ENCODE measurements at regions not wholly inside any gene's neighbourhood (a gene's known extent, or its start where the extent isn't known, plus 50 kb on each side); places are given as distances from the start of the nearest gene placed in this dataset.
A peak's percentile ranks its signal among the peaks of the same experiment; 100 is the strongest.
"Not testable (repeated sequence)": the region's sequence is repeated elsewhere in the genome, so short reads cannot be mapped to it uniquely, and the experiment has no call there.

DNA sequence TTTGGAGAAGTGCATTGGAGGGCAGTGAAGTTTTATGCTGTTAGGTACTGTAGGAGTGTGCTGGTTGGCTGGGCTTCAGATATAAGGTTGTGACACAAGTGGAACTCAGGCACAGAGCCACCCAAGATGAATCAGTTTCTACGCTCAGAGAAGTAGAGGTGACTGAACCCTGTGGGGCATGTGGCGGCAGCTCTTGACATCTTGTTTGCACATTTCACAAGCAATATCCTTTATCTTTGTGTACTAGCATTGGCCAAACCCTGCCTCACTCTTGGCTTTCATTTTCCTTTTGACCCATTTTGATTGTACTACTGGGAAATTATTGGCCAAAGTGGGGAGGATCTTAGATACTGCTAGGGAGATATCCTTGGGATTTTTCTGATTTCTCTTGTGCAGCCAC is 110.0 kb downstream of the PSAT1 start:
- no peak overlapping the region for H3K27ac ChIP-seq
- peak; percentile 82 to 84 for ATAC-seq
- no peak overlapping the region for H3K4me3 ChIP-seq
- intact Hi-C loops (cut with DNase I): no loop called here
- DNase-seq: peak; percentile 51
- no peaks in the 10 kb centered on the region for H3K36me3 ChIP-seq
- no peaks in the 10 kb centered on the region for H3K9me3 ChIP-seq
- TF ChIP-seq, protein P1, sequence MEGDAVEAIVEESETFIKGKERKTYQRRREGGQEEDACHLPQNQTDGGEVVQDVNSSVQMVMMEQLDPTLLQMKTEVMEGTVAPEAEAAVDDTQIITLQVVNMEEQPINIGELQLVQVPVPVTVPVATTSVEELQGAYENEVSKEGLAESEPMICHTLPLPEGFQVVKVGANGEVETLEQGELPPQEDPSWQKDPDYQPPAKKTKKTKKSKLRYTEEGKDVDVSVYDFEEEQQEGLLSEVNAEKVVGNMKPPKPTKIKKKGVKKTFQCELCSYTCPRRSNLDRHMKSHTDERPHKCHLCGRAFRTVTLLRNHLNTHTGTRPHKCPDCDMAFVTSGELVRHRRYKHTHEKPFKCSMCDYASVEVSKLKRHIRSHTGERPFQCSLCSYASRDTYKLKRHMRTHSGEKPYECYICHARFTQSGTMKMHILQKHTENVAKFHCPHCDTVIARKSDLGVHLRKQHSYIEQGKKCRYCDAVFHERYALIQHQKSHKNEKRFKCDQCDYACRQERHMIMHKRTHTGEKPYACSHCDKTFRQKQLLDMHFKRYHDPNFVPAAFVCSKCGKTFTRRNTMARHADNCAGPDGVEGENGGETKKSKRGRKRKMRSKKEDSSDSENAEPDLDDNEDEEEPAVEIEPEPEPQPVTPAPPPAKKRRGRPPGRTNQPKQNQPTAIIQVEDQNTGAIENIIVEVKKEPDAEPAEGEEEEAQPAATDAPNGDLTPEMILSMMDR (IDR thresholded peaks at IDR 0.05): no peak
- H3K27me3 ChIP-seq (ENCODE audit: low read depth): no peaks in the 10 kb centered on the region
- no peaks in the 10 kb centered on the region for H3K4me1 ChIP-seq

DNA sequence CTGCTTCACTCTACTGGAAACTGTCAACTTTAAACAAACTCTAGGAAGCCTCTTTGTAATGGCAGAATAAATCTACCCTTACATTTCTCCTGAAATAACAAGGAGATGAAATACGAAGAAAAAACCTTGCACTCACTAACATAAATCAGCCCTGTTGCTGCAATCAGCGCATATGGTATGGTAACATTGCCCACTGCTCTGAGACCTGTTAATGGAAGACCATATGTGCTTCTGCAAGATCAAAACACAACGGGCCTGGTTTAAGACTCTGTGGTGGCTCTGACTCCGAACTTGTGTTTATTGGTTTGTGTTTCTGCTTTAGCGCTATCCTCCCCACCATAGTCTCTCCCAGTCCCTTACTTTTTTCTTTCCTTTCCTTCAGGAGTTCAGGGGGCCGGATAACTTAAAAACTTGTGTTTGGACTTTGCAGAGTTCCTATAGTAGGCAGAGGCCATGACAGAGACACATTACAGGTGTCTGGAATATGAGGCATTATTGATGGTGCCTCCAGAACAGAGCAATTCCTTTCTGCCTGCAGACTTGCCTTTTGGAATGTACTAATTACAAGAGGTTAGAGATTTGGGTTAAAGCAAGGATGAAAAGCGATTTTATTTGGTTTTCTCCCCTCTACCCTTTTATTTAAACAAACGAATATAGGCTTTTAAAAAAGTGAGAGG is 110.8 kb downstream of the PSAT1 start:
- H3K36me3 ChIP-seq: no peaks in the 10 kb centered on the region
- H3K27ac ChIP-seq: no peak overlapping the region
- ATAC-seq (no peak), DNase-seq (no peak)
- TF ChIP-seq, protein P1 (IDR thresholded peaks at IDR 0.05): no peak
- no peaks in the 10 kb centered on the region for H3K4me1 ChIP-seq
- H3K27me3 ChIP-seq (ENCODE audit: low read depth): no peaks in the 10 kb centered on the region
- H3K9me3 ChIP-seq: no peaks in the 10 kb centered on the region
- intact Hi-C loops (cut with DNase I): no loop called here
- H3K4me3 ChIP-seq: no peak overlapping the region

DNA sequence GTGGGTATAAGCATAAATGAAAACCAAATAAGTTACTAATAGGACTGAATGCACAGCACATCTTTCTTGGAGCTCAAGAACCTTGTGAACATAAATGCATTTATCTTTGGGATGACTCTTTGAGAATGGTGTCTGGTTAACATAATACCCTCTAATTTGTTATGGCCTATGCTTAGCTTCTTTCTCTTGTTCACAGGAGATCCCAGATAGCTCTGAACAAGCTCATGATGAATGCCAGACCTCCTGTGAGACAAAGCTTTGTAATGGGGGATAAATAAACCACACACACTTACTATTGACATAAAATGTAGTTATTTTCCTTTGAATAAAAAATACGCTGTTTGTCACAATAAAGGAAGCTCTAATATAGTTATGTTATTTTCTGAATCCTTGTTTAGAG is 111.5 kb downstream of the PSAT1 start:
- TF ChIP-seq, protein P1 (IDR thresholded peaks at IDR 0.05): no peak

DNA sequence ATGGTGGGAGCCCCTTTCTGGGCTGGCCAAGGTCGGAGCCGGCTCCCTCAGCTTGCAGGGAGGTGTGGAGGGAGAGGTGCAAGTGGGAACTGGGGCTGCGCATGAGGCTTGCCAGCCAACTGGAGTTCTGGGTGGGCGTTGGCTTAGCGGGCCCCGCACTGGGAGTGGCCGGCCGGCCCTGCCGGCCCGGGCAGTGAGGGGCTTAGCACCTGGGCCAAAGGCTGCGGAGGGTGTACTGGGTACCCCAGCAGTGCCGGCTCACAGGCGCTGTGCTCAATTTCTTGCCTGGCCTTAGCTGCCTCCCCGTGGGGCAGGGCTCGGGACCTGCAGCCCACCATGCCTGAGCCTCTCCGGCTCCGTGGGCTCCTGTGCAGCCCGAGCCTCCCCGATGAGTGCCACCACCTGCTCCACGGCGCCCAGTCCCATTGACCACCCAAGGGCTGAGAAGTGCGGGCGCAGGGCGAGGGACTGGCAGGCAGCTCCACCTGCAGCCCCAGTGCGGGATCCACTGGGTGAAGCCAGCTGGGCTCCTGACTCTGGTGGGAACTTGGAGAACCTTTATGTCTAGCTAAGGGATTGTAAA is 113.1 kb downstream of the PSAT1 start:
- DNase-seq; ATAC-seq; H3K4me3 ChIP-seq; H3K27ac ChIP-seq; H3K9me3 ChIP-seq; intact Hi-C loops (cut with DNase I); H3K36me3 ChIP-seq; H3K27me3 ChIP-seq (ENCODE audit: low read depth); H3K4me1 ChIP-seq: not testable (repeated sequence)

More for the DNA sequence above, 111.5 kb downstream of the PSAT1 start:
- H3K4me3 ChIP-seq: no peak overlapping the region
- no peaks in the 10 kb centered on the region for H3K9me3 ChIP-seq
- no peaks in the 10 kb centered on the region for H3K4me1 ChIP-seq
- ATAC-seq (no peak), DNase-seq (no peak)
- no peak overlapping the region for H3K27ac ChIP-seq
- H3K27me3 ChIP-seq (ENCODE audit: low read depth): no peaks in the 10 kb centered on the region
- intact Hi-C loops (cut with DNase I): no loop called here
- no peaks in the 10 kb centered on the region for H3K36me3 ChIP-seq

DNA sequence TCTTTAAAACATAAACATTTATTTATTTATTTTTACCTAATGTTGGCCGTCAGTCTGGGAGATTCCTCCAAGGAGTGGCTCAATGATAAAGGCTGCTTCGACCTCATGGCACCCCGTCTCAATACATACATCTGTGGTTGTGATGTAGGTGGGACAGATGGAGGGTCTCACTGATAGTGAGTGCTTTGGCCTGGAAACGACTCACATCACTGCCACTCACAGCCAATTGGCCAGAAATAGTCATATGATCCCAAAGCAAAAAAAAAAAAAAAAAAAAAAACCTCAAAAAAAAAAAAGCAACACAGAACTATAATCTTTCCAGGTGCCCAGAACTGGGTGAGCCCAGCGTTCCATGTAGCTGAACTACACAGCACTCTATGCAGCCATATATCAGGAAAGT is 125.4 kb downstream of the PSAT1 start:
- H3K36me3 ChIP-seq: no peaks in the 10 kb centered on the region
- intact Hi-C loops (cut with DNase I): no loop called here
- no peak overlapping the region for H3K4me3 ChIP-seq
- H3K27ac ChIP-seq: no peak overlapping the region
- no peaks in the 10 kb centered on the region for H3K4me1 ChIP-seq
- DNase-seq (no peak), ATAC-seq (no peak)
- no peaks in the 10 kb centered on the region for H3K27me3 ChIP-seq (ENCODE audit: low read depth)
- no peaks in the 10 kb centered on the region for H3K9me3 ChIP-seq
- TF ChIP-seq, protein P1 (IDR thresholded peaks at IDR 0.05): no peak

DNA sequence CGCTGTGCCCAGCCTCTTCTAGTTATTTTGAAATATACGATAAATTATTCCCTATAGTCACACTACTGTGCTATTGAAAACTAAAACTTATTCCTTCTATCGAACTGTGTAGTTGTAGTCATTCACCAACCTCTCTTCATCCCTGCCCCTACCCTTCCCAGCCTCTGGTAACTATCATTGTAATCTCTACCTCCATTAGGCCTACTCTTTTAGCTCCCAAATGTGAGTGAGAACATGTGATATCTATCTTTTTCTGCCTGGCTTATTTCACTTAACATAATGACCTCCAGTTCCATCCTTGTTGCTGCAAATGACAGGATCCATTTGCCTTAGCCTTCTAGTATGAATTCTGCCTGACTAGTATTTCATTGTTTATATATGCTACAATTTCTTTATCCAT is 127.4 kb downstream of the PSAT1 start:
- H3K27ac ChIP-seq: no peak overlapping the region
- H3K36me3 ChIP-seq: no peaks in the 10 kb centered on the region
- H3K27me3 ChIP-seq (ENCODE audit: low read depth): no peaks in the 10 kb centered on the region
- TF ChIP-seq, protein P1 (IDR thresholded peaks at IDR 0.05): no peak
- no peaks in the 10 kb centered on the region for H3K9me3 ChIP-seq
- ATAC-seq: no peak
- intact Hi-C loops (cut with DNase I): no loop called here
- no peaks in the 10 kb centered on the region for H3K4me1 ChIP-seq
- no peak for DNase-seq
- H3K4me3 ChIP-seq: no peak overlapping the region

All from lower lobe of right lung (tissue), 2 donors.